ENCODE measurements at regions not wholly inside any gene's neighbourhood (a gene's known extent, or its start where the extent isn't known, plus 50 kb on each side); places are given as distances from the start of the nearest gene placed in this dataset.

GRCh38 chr2:17101596-17101995 is 416.6 kb downstream of the RAD51AP2 start (continued):
- no peak for TF ChIP-seq ZBTB40 (IDR thresholded peaks at IDR 0.05; ENCODE audit: borderline replicate concordance)
- no peak for TF ChIP-seq SPI1 (IDR thresholded peaks at IDR 0.05; ENCODE audit: borderline replicate concordance, insufficient read depth, low read depth, low read length)

GRCh38 chr2:17101091-17101490 is 417.1 kb downstream of the RAD51AP2 start:
- ChIA-PET SMC1A (ENCODE audit: uncharacterized antibody, unreplicated experiment) (interaction anchor here (1.0 kb wide), 1 partner anchor 570 kb away, joined by 3 read pairs; no protein-coding TSS in a partner anchor), RAD21 (ENCODE audit: unreplicated experiment) (no interaction called here), POLR2A (no interaction called here), CTCF (no interaction called here)
- no peaks in the 10 kb centered on the region for H3K79me2 ChIP-seq (ENCODE audit: control insufficient read depth, insufficient read depth, low read length)
- no TSS peak for BruUV-seq (replicated peaks)
- no peak for TF ChIP-seq NFYA (IDR thresholded peaks at IDR 0.05; ENCODE audit: borderline replicate concordance, low read depth, low read length)
- H3K9ac ChIP-seq (ENCODE audit: control insufficient read depth, insufficient read depth, low read length): no peak overlapping the region
- ATAC-seq (no peak), FAIRE-seq (no peak), DNase-seq (ENCODE audit: low read depth, low spot score) (no peak)
- H3K27ac ChIP-seq (ENCODE audit: control insufficient read depth, insufficient read depth): no peak overlapping the region
- H3K27me3 ChIP-seq (replicated peaks in 1 of 2; ENCODE audit: control insufficient read depth in 2 of 2, insufficient read depth in 2 of 2, low read length in 1 of 2): no peaks in the 10 kb centered on the region
- no peaks in the 10 kb centered on the region for H3K36me3 ChIP-seq (ENCODE audit: control insufficient read depth in 2 of 2, insufficient read depth in 2 of 2, low read length in 1 of 2)
- in situ Hi-C loops (cut with MboI): no loop called here
- H4K20me1 ChIP-seq (ENCODE audit: control insufficient read depth, insufficient read depth): no peaks in the 10 kb centered on the region
- no peak overlapping the region for H3K4me3 ChIP-seq
- no peak overlapping the region for H3K4me2 ChIP-seq (ENCODE audit: control insufficient read depth, insufficient read depth)
- peaks cover 6% of the 10 kb centered on the region for H3K4me1 ChIP-seq (ENCODE audit: control insufficient read depth, insufficient read depth, low read length)
- intact Hi-C loops (cut with micrococcal nuclease; ENCODE audit: unreplicated experiment): no loop called here
- no peak overlapping the region for H2AFZ ChIP-seq (ENCODE audit: control insufficient read depth, low read depth, low read length)
- WGBS (ENCODE audit: insufficient coverage, insufficient replicate concordance, low lambda C conversion rate, missing lambda C conversion rate): 0% methylated on average over 1 of the region's 1 CpG
- no peaks in the 10 kb centered on the region for H3K9me3 ChIP-seq (replicated peaks; ENCODE audit: control insufficient read depth, insufficient read depth, low read length)
